LNCAP (cell line): ENCODE measurements at regions not wholly inside any gene's neighbourhood (a gene's known extent, or its start where the extent isn't known, plus 50 kb on each side); places are given as distances from the start of the nearest gene placed in this dataset.

Experiments used
- CTCF ChIP-seq: fragments of 450-650 bp; IDR thresholded peaks from 2 replicates; pipeline ENCODE4 v1.5.1; 2017; ENCODE audit warnings: mild to moderate bottlenecking

GRCh38 chr5:90221951-90222350 is 187.6 kb downstream of the CETN3 start:
- no peak for TF ChIP-seq CTCF

- TF ChIP-seq CTCF, result no peak
These were observed 189.0 kb downstream of the CETN3 start for GRCh38 chr5:90220554-90220953.

GRCh38 chr5:90214991-90215390 is 194.6 kb downstream of the CETN3 start:
- no peak for TF ChIP-seq CTCF

- TF ChIP-seq CTCF, result no peak
These were observed 207.6 kb downstream of the CETN3 start for GRCh38 chr5:90201923-90202322.

GRCh38 chr5:90193185-90193822 is 216.3 kb downstream of the CETN3 start:
- no peak for TF ChIP-seq CTCF

- no peak for TF ChIP-seq CTCF
These were observed 218.1 kb downstream of the CETN3 start for GRCh38 chr5:90191352-90192045.

GRCh38 chr5:90185897-90186468 is 223.6 kb downstream of the CETN3 start:
- TF ChIP-seq CTCF, result no peak
